Myocyte (in vitro differentiated cells): ENCODE measurements at regions not wholly inside any gene's neighbourhood (a gene's known extent, or its start where the extent isn't known, plus 50 kb on each side); places are given as distances from the start of the nearest gene placed in this dataset.
A peak's percentile ranks its signal among the peaks of the same experiment; 100 is the strongest.
"Not testable (repeated sequence)": the region's sequence is repeated elsewhere in the genome, so short reads cannot be mapped to it uniquely, and the experiment has no call there.

Source experiments
- DNase-seq: peaks from one replicate; pipeline ENCODE4 v3.0.0-alpha.2; 2012; ENCODE audit warnings: low read depth

- DNase-seq: peak; percentile 57
Measured at GRCh38 chr9:118693645-118694044, 675.6 kb downstream of the BRINP1 start.

- not testable (repeated sequence) for DNase-seq
Measured at GRCh38 chr9:118695249-118695648, 674.0 kb downstream of the BRINP1 start.

GRCh38 chr9:118701985-118702384 is 667.2 kb downstream of the BRINP1 start:
- no peak for DNase-seq

- no peak for DNase-seq
Measured at GRCh38 chr9:118711843-118712242, 657.4 kb downstream of the BRINP1 start.

GRCh38 chr9:118721276-118721675 is 648.0 kb downstream of the BRINP1 start:
- no peak for DNase-seq

- DNase-seq: no peak
Measured at GRCh38 chr9:118721923-118722322, 647.3 kb downstream of the BRINP1 start.

- no peak for DNase-seq
Measured at GRCh38 chr9:118729981-118730380, 639.3 kb downstream of the BRINP1 start.

- DNase-seq: no peak
Measured at GRCh38 chr9:118732998-118733397, 636.2 kb downstream of the BRINP1 start.

GRCh38 chr9:118734696-118735095 is 634.5 kb downstream of the BRINP1 start:
- no peak for DNase-seq

- DNase-seq: no peak
Measured at GRCh38 chr9:118736406-118736805, 632.8 kb downstream of the BRINP1 start.

GRCh38 chr9:118751077-118751847 is 618.0 kb downstream of the BRINP1 start:
- DNase-seq: no peak

GRCh38 chr9:118751848-118752223 is 617.4 kb downstream of the BRINP1 start:
- DNase-seq: no peak

- DNase-seq: no peak
Measured at GRCh38 chr9:118761016-118761790, 608.0 kb downstream of the BRINP1 start.

GRCh38 chr9:118767571-118767970 is 601.7 kb downstream of the BRINP1 start:
- no peak for DNase-seq

GRCh38 chr9:118782790-118783463 is 586.3 kb downstream of the BRINP1 start:
- no peak for DNase-seq

GRCh38 chr9:118784033-118784432 is 585.2 kb downstream of the BRINP1 start:
- no peak for DNase-seq

GRCh38 chr9:118785456-118785855 is 583.8 kb downstream of the BRINP1 start:
- no peak for DNase-seq

- DNase-seq: no peak
Measured at GRCh38 chr9:118786877-118787276, 582.4 kb downstream of the BRINP1 start.

GRCh38 chr9:118809160-118809625 is 560.0 kb downstream of the BRINP1 start:
- no peak for DNase-seq

- DNase-seq: peak; percentile 48
Measured at GRCh38 chr9:118829334-118829733, 539.9 kb downstream of the BRINP1 start.

- DNase-seq: no peak
Measured at GRCh38 chr9:118832371-118832770, 536.9 kb downstream of the BRINP1 start.

GRCh38 chr9:118836891-118837290 is 532.3 kb downstream of the BRINP1 start:
- no peak for DNase-seq
